GM18502 (cell line): ENCODE measurements at regions not wholly inside any gene's neighbourhood (a gene's known extent, or its start where the extent isn't known, plus 50 kb on each side); places are given as distances from the start of the nearest gene placed in this dataset.
"Not testable (repeated sequence)": the region's sequence is repeated elsewhere in the genome, so short reads cannot be mapped to it uniquely, and the experiment has no call there.

ENCODE experiments used
- ATAC-seq: cut with Tn5 transposase; IDR thresholded peaks from one replicate; pipeline ENCODE4 v1.9.1; 2021; ENCODE audit warnings: mild to moderate bottlenecking; ENCODE audit not compliant: unreplicated experiment, poor library complexity

DNA sequence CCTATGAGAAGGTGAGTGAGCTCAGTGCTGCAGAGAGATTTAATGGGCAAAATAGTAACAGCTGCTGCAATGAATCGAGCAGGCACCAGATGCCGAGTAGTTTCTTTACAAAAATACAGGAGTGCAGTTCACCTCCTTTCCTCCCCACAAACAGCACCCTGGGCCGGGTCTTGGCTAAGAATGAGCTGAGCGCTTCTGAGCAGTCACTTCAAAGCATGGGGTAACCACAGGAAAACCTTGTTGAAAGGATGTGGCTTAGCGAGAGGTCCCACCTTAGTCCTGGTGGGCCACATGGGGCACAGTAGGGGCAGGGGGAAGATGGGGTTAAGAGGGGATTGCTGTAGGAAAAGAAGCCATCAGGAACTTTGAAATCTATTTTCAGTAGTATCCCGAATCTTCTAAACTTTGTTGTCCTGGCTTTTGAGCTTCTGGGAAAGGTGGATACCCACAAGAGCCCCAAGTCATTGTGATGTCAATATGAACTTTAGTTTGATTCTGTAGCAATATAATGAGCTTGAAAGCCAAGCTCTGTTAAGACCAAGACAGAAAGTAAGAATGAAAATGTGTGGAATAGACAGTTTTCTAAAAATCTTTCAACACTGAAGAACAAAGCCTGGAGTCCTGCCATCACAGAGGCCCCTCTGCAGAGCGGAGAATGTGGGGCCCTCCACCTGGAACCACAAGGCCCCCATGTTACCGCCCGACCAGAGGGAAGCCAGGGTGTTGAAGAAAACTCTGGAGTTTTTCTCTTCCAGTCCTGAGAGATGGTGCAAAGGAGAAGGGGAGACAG, 101.0 kb upstream of the ZNF236 start:
- no peak for ATAC-seq

DNA sequence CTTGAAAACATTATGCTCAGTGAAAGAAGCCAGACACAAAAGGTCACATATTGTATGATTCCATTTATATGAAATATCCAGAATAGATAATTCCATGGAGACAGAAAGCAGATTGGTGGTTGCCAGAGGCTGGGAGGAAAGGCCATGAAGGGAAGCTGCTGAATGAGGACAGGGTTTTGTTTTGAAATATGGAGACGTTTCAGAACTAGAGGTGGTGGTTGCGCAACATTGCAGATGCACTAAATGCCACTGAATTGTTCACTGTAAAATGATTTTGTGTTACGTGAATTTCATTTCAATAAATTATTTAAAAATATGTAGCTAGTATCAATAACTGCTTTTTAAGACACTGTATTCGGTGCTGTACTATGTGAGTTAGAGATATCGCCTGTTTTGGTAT, 101.7 kb upstream of the ZNF236 start:
- ATAC-seq, result no peak

DNA sequence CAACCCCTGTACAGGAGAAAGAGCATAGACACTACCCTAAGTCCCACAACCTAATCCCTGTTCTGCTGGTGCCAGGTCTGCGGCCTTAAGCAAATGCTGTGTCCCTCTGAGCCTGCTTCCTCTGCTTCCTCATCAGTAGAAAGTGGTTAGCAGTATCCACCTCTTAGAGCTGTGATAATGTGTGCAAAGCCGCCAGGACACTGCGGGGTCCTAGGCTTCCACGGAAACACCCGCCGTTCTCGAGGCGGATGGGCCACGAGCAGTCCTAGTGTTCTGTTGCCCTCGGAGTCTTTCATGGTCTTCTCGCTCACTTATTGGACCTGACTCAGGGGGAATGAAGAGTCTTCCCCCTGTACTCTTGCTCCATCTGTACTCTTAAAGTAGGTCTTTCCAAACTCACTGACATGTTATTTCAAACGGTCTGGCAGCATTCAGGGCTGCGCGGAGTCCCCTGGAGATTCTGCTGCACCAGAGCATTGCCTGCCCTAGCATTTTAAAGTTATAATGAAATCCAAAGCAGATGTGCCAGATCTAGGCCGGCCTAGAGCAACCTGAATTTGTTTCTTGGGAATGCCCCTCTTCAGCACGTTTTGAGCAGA, 107.2 kb upstream of the ZNF236 start:
- no peak for ATAC-seq

DNA sequence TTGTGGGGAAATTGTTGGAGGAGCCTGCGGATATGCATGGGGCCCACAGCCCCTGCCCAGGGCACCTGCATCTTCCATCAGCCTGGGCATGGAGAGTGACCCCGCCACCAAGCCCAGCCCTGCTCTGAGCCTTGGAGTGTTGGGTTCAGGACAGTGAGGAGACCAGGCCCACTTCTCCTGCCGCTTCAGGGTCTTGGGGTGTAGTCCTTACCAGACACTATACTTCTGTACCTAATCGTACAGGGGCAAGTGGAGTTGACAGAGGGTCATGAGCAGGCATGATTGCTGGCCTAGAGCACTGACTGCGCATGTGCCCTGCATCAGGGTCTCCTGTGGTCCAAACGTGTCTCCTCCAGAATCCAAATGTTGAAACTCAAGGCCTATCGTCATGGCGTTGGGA, 108.9 kb upstream of the ZNF236 start:
- no peak for ATAC-seq

DNA sequence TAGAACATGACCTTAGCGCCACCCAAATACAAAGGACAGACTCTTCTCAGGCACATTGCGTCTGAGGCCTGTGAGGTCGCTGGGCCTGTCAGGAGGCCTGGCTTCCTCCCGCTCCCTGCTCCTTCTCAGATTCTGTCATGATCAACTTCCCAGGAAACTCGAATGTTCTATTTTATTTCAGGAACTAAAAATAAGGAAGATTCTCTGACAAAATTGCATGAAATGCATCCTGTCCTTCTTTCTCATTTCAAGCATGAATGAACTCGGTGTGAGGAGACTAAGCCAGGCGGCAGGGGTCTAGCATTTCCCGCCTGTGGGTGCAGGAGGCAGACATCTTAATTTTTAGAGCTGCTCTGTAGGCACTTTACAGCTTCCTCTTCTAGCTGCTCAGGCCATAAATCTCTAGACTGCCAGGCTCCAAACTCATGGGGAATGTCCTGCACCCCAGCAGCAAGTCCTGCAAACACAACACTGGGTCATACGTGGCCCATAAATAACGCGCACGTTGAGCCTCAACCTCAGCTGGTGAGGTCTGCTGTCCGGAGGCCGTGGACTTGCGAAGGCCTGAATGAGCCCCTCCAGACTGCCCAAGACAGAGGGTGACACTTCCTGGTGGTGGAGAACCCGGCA, 109.7 kb upstream of the ZNF236 start:
- ATAC-seq, result no peak

DNA sequence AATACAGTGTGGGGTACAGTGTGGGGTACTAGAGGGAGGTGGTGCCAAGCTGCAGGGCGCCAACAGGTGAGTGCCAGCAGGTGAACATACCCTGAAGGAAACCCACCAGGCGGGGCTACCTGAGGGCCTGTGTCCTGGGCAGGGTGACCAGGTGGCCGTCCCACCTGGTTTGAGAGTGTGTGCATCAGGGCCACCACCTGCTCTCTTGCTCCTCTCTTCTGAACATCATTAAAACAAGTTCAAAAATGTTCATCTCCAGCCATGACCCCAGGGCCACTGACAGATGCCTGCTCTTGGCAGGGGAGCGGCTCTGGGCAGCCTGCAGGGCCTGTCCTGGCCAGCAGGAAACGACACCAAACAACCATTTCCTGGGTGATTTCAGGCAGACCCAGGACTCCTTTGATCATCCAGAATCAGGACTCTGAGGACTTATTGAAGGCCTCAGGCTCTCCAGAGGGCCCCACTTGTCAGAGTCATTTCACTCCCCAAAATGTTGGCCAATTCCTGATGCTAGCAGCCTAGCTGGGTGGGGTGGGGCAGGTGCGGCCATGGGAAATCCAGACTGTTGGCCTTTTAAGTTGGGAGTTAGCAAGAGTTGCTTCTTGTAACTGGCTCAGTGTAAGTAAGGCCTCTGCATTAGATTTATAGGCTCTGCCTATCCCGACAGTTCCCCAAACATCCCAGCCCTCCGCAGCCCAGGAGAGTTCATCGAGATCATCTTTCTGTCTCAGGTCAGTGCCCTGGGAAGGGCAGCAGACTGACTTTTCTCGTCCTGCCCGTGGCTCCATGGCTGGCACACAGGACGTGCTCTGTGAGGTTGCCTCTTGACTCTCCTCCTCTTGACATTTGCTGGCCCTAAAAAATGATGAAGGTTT, 111.5 kb upstream of the ZNF236 start:
- no peak for ATAC-seq

DNA sequence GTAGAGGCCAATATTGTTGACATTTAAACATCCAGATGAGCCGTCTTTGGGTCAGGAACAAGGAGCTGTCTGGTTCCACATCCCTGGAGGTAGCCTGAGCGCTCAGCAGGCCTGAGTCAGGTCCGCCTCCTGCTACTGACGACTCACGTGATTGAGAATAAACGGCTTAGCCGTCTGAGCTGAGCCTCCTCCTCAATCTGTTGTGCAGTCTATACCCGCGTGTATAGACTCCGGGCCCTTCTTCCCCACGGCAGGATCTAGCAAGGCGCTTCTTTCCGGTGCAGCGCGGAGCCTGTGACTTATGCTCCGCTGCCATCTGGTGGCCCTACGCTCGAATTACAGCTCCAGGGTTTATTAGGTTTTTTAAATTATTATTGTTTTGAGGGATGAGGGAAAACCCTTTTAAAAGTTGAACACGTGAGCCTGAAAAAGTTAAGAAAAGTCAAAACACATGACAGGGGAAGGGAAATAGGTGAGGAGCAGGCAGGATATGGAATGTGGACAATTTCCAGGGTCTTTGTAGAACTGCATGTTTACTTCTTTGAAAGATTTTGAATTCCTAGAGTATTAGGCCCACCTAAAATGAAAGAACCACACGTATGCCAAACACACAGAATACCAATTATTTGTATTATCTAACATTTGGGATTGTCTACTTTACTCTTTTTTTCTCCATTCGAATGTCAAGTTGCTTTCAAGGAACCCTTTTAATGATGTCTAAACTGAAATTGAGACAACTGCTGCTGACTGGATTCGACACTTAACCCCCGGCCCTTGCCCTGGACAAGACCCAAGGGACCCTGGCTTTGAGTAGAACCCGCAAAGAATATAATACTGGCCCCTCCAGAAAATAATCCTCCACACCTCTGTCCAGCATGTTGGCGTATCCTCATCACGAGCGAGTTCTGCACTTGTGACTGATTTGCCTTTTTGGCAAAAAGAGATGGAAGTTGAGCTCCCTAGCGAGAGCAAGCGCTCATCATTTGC, 112.4 kb upstream of the ZNF236 start:
- ATAC-seq, result peak; percentile 90

DNA sequence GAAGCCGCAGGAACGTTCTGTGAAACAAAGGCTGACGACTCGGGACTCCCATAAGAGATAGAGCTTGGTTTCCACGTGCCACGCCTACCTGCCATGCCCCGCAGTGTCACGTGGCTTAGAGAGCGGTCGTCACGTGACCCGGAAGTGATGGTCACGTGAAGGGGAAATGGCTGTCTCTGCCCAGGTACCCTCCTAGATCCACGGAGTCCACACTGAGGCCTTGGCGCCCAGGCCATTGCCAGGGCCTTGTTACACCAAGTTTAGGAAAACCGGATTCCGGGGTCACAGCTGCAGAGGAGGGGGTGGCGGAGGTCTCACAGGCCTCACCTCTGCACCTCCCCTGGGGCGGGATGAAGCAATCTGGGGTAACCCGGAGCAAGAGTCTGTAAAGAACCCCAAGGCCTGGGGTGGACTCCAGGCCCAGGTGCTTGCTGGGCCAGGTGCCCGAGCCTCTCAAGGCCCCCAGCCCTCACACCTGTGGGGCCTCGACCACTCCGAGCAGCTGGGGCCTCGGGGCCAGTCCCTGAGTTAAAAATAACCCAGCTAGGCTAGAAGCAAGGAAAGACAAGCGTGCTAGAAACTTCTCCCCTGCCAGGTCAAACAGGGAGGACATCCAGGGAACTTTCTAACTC, 113.5 kb upstream of the ZNF236 start:
- ATAC-seq, result no peak

DNA sequence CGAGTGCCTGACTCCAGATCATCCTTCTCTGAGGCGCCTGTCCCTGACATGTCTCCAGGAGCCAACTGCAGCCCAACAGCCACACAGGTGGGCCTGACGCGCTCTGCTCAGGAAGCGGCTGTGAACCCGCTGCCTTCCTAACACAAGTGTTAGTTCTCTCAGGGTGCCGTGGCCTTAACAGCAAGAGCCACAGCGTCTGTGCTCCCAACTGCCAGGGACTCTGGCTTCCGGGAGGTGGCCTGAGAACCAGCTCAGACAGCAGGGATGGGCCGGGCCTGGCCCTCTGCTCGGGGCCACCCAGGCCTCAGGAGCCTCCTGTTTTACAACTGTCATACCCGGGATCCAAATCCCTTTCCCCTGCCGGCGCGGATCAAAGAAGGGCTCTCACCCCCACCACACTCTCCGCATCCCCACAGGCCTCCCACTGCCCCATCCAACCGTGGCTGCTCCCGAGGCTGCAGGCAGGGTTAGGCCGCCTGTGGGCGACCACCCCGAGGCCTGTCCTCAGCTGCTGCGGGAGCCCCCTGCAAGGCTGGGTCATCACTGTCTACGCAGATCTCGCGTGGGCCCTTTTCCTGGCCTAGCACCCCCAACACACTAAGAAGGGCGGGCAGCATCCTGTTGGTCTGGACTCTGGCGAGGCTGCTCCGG, 114.2 kb upstream of the ZNF236 start:
- no peak for ATAC-seq

DNA sequence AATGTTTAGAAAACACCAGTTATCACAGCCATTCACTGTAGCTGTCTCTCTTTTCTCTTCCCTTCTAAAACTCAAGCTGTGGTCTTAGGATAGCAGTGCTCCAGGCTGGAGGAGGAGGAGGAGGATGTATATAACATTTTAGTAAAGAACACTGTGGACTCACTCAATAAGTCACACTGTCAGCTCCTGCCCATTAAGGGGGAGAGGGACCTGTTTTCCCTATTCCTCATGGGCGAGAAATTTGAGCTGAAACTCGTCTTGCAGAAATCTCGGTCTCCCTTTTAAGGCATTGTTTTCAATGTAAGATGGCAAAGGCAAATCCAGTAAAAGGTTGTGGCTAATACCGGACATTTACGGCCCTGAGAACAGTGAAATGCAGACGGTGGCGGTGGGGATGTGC, 114.8 kb upstream of the ZNF236 start:
- no peak for ATAC-seq

DNA sequence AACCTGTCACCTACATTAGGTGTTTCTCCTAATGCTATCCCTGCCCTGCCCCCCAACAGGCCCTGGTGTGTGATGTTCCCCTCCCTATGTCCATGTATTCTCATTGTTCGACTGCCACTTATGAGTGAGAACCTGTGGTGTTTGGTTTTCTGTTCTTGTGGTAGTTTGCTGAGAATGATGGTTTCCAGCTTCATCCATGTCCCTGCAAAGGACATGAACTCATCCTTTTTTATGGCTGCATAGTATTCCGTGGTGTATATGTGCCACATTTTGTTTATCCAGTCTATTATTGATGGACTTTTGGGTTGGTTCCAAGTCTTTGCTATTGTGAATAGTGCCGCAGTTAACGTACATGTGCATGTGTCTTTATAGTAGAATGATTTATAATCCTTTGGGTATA, 117.8 kb upstream of the ZNF236 start:
- not testable (repeated sequence) for ATAC-seq

DNA sequence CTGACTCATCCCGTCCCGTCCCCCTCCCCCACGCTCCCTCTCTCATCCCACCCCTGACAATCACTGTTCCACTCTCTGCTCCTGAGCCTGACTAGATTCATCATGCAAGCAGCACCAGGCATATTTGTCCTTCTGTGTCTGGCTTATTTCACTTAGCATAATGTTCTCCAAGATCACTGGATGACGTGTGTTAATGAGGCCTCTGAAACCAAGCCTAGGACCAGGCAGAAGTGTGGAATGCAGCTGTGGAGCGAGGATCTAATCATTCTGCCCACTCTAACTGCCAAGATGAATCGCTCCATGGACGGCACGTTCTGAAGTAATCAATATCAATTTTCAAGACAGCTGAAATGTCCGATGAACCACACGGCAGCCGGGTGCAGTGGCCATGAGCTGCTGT, 122.4 kb upstream of the ZNF236 start:
- ATAC-seq, result no peak

DNA sequence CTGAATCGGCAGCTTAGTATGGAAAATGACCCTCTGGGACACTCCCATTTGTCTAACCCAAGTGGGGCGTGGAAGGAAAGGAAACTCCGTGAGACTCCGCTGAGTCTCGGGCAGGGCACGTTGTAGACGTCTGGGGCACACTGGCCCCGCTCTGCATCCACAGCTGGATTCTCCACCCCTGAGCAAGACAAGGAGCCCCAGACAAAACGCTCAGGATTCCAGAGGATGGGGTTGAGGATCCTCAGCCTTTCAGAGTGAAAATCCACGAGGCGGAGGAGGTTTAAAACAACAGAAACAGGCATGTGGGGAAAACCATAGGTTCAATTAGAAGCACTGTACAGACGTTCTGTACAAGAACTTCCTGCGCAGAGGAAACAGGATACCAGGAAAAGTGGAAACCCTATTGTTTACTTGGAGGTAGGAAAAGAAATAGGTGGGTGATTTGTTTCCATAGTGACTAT, 124.9 kb upstream of the ZNF236 start:
- ATAC-seq, result no peak

DNA sequence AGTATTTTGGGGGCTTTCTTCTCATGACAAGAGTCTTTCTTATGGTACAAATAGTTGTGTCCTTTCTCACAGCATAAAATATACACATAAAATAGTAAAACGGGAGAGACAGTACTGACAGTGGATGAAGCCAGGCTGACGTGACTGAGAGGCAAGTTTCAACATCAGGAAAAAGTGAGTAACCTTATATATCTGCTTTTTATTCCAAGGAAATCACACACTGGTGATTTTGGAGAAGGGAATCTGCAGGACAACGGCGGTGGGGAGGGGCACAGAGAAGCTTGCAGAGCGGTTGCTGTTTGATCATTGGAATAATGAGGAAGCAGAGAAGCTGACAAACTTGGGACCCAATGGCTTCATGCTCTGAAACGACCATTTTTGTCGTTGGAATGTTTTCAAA, 130.6 kb upstream of the ZNF236 start:
- no peak for ATAC-seq

DNA sequence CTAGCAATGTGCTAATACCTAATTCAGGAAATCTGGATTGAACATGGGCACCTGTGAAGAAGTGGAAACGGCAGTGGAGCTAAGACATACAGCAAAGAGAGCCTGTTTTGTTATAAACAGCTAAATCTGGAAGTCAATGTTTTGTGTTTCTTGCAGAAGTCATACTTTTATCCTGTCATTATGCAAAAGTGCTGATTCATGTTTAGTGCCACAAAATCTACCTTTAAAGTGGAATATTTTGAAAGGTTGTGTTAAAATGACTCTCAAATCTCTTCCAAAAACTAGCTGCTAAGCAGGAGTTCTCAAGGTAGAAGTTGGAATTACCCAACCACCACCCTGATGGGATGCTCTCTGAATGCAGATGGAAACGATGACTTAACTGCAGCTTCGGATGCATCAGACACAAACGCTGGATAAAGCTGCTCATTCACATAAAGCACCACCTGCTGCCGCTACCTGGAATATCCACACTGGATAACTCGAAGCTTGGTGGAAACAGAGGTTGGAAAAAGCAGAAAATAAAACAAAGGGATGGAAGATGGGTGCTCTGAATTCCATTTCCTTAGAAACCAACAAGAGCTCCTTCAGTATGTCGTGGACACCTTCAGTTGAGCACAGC, 132.6 kb upstream of the ZNF236 start:
- ATAC-seq, result no peak

DNA sequence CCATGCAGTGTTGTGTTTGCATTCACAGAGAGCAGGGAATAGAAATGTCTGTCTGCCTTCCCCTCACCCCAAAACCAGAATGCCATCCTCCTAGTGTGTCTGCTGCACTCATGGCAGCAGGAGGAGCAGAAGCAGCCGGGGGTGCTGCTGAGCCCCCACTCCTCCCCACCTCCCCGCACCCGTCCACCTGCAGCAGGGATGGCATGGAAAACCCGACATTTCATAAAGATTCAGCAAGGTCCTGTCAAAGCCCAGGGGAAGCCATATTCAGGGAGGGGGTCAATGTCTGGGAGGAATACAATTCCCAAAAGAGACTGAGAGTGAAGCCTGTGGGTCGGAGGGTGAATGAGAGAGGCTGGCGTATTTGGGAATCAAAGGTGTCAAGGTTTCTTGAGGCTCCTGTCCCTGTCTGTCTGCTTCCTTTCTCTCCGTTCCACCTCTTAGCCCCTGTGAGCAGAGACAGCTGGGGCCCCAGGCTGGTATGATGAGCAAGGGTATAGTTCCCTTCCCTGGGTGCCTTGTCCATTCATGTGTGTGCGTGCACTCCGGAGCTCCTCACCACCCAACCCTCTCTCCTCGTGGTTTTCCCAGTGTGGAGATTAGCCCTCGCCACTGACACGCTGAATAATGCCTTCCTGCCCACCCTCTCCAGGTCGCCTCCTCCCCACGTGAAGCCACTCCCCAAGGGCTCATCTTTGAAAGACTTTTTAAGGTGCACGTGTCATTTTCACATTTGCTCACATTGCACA, 133.5 kb upstream of the ZNF236 start:
- ATAC-seq, result no peak

DNA sequence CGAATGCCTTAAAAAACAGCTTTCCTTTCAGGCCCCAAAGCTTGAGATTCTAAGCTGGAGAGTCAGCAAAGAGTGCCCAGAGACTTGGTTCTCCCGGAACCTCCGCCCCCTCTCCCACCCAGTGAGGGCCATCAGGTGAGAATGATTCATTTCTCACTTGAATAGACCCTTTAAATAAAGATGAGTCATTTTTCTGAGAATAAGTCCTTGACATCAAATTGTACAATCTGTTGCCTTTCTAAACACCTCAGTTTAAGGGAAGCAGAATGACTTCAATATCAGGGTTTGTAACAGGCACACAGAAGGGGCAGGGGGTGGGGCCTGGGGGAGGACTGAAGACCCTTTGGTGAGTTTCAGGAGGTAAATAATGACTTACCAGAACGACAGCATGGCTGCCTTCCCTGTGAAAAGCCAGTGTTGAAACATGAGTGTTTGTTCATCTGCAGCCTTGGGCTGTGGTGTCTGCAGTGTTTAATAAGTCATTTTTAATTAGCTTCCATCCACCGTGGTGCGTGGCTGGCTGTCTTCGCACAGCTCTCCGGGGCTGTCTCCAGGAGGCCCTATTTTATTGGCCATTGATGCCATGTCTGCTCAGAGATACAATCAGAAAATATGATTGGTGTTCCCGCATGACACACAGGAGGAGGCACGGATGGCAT, 134.9 kb upstream of the ZNF236 start:
- peak; percentile 62 for ATAC-seq
